ENCODE measurements at regions not wholly inside any gene's neighbourhood (a gene's known extent, or its start where the extent isn't known, plus 50 kb on each side); places are given as distances from the start of the nearest gene placed in this dataset.

DNA sequence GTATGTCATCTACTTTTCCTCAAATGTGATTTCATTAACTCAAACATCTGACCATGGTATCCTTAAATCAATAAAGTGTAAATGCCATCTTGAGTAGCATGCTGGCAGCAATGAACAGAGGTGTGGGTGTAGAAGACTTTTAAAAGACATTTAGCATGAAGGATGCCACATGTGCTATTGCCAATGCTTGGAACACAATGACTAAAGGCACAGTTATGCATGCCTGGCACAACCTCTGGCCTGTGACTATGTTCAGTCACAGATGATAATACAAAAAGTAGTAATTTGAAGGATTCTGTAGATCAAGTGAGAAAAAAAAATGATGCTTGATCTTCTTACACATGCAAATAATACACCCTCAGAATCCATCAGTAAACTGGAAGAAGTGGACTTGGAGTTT lies 938.9 kb upstream of the ADGRL4 start:
- no peaks in the 10 kb centered on the region for H3F3A ChIP-seq (ENCODE audit: insufficient read depth, low read length)
- no peaks in the 10 kb centered on the region for H3K9me3 ChIP-seq (ENCODE audit: low read length)
- TF ChIP-seq EZH2 (IDR thresholded peaks at IDR 0.05; ENCODE audit: borderline replicate concordance, low read length) = no peak
- TF ChIP-seq, protein P1, sequence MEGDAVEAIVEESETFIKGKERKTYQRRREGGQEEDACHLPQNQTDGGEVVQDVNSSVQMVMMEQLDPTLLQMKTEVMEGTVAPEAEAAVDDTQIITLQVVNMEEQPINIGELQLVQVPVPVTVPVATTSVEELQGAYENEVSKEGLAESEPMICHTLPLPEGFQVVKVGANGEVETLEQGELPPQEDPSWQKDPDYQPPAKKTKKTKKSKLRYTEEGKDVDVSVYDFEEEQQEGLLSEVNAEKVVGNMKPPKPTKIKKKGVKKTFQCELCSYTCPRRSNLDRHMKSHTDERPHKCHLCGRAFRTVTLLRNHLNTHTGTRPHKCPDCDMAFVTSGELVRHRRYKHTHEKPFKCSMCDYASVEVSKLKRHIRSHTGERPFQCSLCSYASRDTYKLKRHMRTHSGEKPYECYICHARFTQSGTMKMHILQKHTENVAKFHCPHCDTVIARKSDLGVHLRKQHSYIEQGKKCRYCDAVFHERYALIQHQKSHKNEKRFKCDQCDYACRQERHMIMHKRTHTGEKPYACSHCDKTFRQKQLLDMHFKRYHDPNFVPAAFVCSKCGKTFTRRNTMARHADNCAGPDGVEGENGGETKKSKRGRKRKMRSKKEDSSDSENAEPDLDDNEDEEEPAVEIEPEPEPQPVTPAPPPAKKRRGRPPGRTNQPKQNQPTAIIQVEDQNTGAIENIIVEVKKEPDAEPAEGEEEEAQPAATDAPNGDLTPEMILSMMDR (IDR thresholded peaks at IDR 0.05; ENCODE audit: low read length) = no peak
- no peak overlapping the region for H3K4me3 ChIP-seq (ENCODE audit: low read depth, low read length, poor library complexity, severe bottlenecking)
- no peaks in the 10 kb centered on the region for H3K27me3 ChIP-seq (ENCODE audit: insufficient read depth, low read length)
- no peaks in the 10 kb centered on the region for H3K9me2 ChIP-seq (ENCODE audit: low read depth, low read length)
- no peak overlapping the region for H2AFZ ChIP-seq (ENCODE audit: low read length)
- H3K36me3 ChIP-seq (ENCODE audit: insufficient read depth, low read length) = no peaks in the 10 kb centered on the region
- H3K4me1 ChIP-seq (ENCODE audit: insufficient read depth, low read length, severe bottlenecking) = no peaks in the 10 kb centered on the region
- H3K4me2 ChIP-seq (ENCODE audit: low read length) = no peak overlapping the region
- no peak overlapping the region for H3K27ac ChIP-seq (ENCODE audit: low read depth, low read length, poor library complexity, severe bottlenecking)
- H4K20me1 ChIP-seq (ENCODE audit: insufficient read depth, low read length) = no peaks in the 10 kb centered on the region
- no peak overlapping the region for H3K9ac ChIP-seq (ENCODE audit: low read length)
- H3K79me2 ChIP-seq (ENCODE audit: insufficient read depth, low read length) = no peaks in the 10 kb centered on the region

GRCh38 chr1:79929356-79929755 lies 922.8 kb upstream of the ADGRL4 start:
- H3F3A ChIP-seq (ENCODE audit: insufficient read depth, low read length) = no peaks in the 10 kb centered on the region
- no peak overlapping the region for H3K9ac ChIP-seq (ENCODE audit: low read length)
- H3K4me2 ChIP-seq (ENCODE audit: low read length) = no peak overlapping the region
- no peaks in the 10 kb centered on the region for H3K27me3 ChIP-seq (ENCODE audit: insufficient read depth, low read length)
- no peak for TF ChIP-seq EZH2 (IDR thresholded peaks at IDR 0.05; ENCODE audit: borderline replicate concordance, low read length)
- TF ChIP-seq, protein P1 (IDR thresholded peaks at IDR 0.05; ENCODE audit: low read length) = no peak
- H3K27ac ChIP-seq (ENCODE audit: low read depth, low read length, poor library complexity, severe bottlenecking) = no peak overlapping the region
- no peak overlapping the region for H3K4me3 ChIP-seq (ENCODE audit: low read depth, low read length, poor library complexity, severe bottlenecking)
- H3K9me2 ChIP-seq (ENCODE audit: low read depth, low read length) = no peaks in the 10 kb centered on the region; the same call in 1 of the 2 replicates
- H3K36me3 ChIP-seq (ENCODE audit: insufficient read depth, low read length) = no peaks in the 10 kb centered on the region
- H3K9me3 ChIP-seq (ENCODE audit: low read length) = no peaks in the 10 kb centered on the region
- H3K79me2 ChIP-seq (ENCODE audit: insufficient read depth, low read length) = no peaks in the 10 kb centered on the region
- H3K4me1 ChIP-seq (ENCODE audit: insufficient read depth, low read length, severe bottlenecking) = no peaks in the 10 kb centered on the region
- H4K20me1 ChIP-seq (ENCODE audit: insufficient read depth, low read length) = no peaks in the 10 kb centered on the region
- no peak overlapping the region for H2AFZ ChIP-seq (ENCODE audit: low read length)

GRCh38 chr1:79928901-79929300 lies 922.4 kb upstream of the ADGRL4 start:
- Histone ChIP-seq H3K9me3 (ENCODE audit: low read length) (no peaks in the 10 kb centered on the region), H3K9me2 (ENCODE audit: low read depth, low read length) (no peaks in the 10 kb centered on the region; the same call in 1 of the 2 replicates), H3K4me3 (ENCODE audit: low read depth, low read length, poor library complexity, severe bottlenecking) (no peak overlapping the region), H3K4me1 (ENCODE audit: insufficient read depth, low read length, severe bottlenecking) (no peaks in the 10 kb centered on the region), H3K27me3 (ENCODE audit: insufficient read depth, low read length) (no peaks in the 10 kb centered on the region), H4K20me1 (ENCODE audit: insufficient read depth, low read length) (no peaks in the 10 kb centered on the region), H2AFZ (ENCODE audit: low read length) (no peak overlapping the region), H3K9ac (ENCODE audit: low read length) (no peak overlapping the region), H3F3A (ENCODE audit: insufficient read depth, low read length) (no peaks in the 10 kb centered on the region), H3K79me2 (ENCODE audit: insufficient read depth, low read length) (no peaks in the 10 kb centered on the region), H3K4me2 (ENCODE audit: low read length) (no peak overlapping the region), H3K27ac (ENCODE audit: low read depth, low read length, poor library complexity, severe bottlenecking) (no peak overlapping the region), H3K36me3 (ENCODE audit: insufficient read depth, low read length) (no peaks in the 10 kb centered on the region)
- no peak for TF ChIP-seq EZH2 (IDR thresholded peaks at IDR 0.05; ENCODE audit: borderline replicate concordance, low read length)
- TF ChIP-seq, protein P1 (IDR thresholded peaks at IDR 0.05; ENCODE audit: low read length) = no peak
